ENCODE measurements at regions not wholly inside any gene's neighbourhood (a gene's known extent, or its start where the extent isn't known, plus 50 kb on each side); places are given as distances from the start of the nearest gene placed in this dataset.

DNA sequence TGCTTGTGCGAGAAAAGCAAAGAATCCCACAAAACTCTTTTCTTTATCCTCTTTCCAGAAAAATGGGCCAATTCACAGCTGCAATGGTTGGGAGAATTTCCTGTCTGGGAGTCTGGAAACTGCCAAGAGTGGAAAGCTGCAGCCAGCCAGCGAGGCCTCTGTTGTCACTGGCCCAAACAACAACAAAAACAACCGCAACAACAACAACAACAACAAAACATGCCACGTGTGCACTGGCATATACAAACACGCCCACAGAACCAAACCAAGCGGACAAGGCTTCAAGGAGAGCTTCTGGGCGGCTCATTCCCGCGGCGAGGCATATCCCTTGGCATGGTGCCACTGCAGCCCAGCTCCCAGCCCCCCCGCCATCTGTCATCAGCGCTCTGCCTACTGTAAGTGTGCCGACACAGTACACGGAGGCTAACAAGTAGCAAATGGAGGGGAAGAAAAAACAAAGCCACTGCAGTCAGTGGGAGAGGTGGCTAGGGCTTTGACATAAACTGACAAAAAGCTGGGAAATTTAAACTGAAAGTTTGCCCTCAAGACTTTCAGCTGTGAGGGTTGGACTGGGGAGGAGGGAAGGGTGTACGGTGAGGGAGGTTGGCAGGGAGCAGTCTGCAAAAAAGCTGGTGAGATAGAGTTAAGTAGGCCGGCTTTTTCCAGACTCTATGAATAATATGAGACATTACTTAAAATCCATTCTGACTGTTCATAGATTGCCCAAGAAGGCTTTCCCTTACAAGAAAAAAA is 165.0 kb upstream of the ZNF462 start:
- no peak overlapping the region for H2AFZ ChIP-seq (ENCODE audit: low read length)
- no peaks in the 10 kb centered on the region for H3K79me2 ChIP-seq (ENCODE audit: low read length)
- H3K9ac ChIP-seq (ENCODE audit: low read length) = no peak overlapping the region
- no peaks in the 10 kb centered on the region for H3K9me2 ChIP-seq (replicated peaks; ENCODE audit: insufficient read depth, low read length)
- no peak for DNase-seq
- H3K9me3 ChIP-seq (replicated peaks; ENCODE audit: insufficient read depth, low read length) = no peaks in the 10 kb centered on the region
- TF ChIP-seq EZH2 (optimal IDR thresholded peaks at IDR 0.05; ENCODE audit: low read depth, low read length) (no peak), EZH2phosphoT487 (IDR thresholded peaks at IDR 0.05; ENCODE audit: low read length) (no peak)
- TF ChIP-seq, protein P1, sequence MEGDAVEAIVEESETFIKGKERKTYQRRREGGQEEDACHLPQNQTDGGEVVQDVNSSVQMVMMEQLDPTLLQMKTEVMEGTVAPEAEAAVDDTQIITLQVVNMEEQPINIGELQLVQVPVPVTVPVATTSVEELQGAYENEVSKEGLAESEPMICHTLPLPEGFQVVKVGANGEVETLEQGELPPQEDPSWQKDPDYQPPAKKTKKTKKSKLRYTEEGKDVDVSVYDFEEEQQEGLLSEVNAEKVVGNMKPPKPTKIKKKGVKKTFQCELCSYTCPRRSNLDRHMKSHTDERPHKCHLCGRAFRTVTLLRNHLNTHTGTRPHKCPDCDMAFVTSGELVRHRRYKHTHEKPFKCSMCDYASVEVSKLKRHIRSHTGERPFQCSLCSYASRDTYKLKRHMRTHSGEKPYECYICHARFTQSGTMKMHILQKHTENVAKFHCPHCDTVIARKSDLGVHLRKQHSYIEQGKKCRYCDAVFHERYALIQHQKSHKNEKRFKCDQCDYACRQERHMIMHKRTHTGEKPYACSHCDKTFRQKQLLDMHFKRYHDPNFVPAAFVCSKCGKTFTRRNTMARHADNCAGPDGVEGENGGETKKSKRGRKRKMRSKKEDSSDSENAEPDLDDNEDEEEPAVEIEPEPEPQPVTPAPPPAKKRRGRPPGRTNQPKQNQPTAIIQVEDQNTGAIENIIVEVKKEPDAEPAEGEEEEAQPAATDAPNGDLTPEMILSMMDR (IDR thresholded peaks at IDR 0.05; ENCODE audit: low read length) = no peak
- H3K4me3 ChIP-seq (ENCODE audit: low read length) = no peak overlapping the region
- no peak overlapping the region for H3K4me2 ChIP-seq (ENCODE audit: low read depth, low read length)
- H3K27ac ChIP-seq (ENCODE audit: low read length) = no peak overlapping the region
- no peaks in the 10 kb centered on the region for H3F3A ChIP-seq (ENCODE audit: insufficient read depth, low read length)
- H3K27me3 ChIP-seq (replicated peaks; ENCODE audit: insufficient read depth, low read length) = no peaks in the 10 kb centered on the region
- H4K20me1 ChIP-seq (ENCODE audit: insufficient read depth, low read length) = no peaks in the 10 kb centered on the region
- H3K36me3 ChIP-seq (replicated peaks; ENCODE audit: insufficient read depth, low read length) = no peaks in the 10 kb centered on the region
- H3K4me1 ChIP-seq (ENCODE audit: low read length) = no peaks in the 10 kb centered on the region

DNA sequence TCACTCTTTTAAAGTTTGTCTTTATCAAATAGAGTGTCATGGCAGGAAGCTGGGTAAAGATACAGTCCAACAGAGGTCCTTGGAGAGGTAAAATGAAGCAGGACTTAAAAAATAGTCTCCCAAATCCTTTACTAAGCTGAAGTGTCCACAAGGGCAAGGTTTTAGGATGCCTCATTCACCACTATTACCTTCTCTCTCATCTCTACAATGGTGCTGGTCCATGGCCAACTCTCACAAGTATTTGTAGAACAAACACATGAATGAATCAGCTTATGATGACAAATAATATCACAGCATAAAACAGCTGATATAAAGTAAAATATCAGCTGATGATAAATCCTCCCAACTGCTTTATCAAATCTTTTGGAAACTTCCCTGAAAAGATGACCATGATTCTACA is 162.3 kb upstream of the ZNF462 start:
- H3K79me2 ChIP-seq (ENCODE audit: low read length) = no peaks in the 10 kb centered on the region
- H3K9me2 ChIP-seq (replicated peaks; ENCODE audit: insufficient read depth, low read length) = no peaks in the 10 kb centered on the region
- TF ChIP-seq EZH2phosphoT487 (IDR thresholded peaks at IDR 0.05; ENCODE audit: low read length) = no peak
- TF ChIP-seq, protein P1 (IDR thresholded peaks at IDR 0.05; ENCODE audit: low read length) = no peak
- TF ChIP-seq EZH2 (optimal IDR thresholded peaks at IDR 0.05; ENCODE audit: low read depth, low read length) = no peak
- H3K27me3 ChIP-seq (replicated peaks; ENCODE audit: insufficient read depth, low read length) = no peaks in the 10 kb centered on the region
- no peak for DNase-seq
- H3K27ac ChIP-seq (ENCODE audit: low read length) = no peak overlapping the region
- H3K9ac ChIP-seq (ENCODE audit: low read length) = no peak overlapping the region
- H4K20me1 ChIP-seq (ENCODE audit: insufficient read depth, low read length) = no peaks in the 10 kb centered on the region
- no peaks in the 10 kb centered on the region for H3K9me3 ChIP-seq (replicated peaks; ENCODE audit: insufficient read depth, low read length)
- no peaks in the 10 kb centered on the region for H3F3A ChIP-seq (ENCODE audit: insufficient read depth, low read length)
- H3K4me2 ChIP-seq (ENCODE audit: low read depth, low read length) = no peak overlapping the region
- no peaks in the 10 kb centered on the region for H3K4me1 ChIP-seq (ENCODE audit: low read length)
- no peaks in the 10 kb centered on the region for H3K36me3 ChIP-seq (replicated peaks; ENCODE audit: insufficient read depth, low read length)
- H3K4me3 ChIP-seq (ENCODE audit: low read length) = no peak overlapping the region
- H2AFZ ChIP-seq (ENCODE audit: low read length) = no peak overlapping the region

DNA sequence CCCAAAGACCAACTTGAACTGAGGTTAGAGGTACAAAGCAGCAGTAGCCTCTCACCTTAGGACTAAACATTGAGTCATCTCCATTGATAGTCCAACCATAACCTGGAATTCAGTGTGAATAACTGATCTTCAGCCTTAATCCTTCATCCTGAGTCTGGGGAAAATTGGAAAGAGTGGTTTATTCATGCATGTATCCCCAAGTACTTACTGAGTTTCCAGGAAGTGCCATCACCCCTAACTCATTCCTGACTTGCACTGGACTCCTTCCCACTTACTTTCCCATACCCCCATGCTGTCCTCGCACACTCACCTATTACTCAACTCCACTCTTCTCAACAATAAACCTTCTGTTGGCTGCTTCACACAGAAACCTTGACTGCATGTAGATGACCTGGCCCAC is 161.4 kb upstream of the ZNF462 start:
- H3K36me3 ChIP-seq (replicated peaks; ENCODE audit: insufficient read depth, low read length) = no peaks in the 10 kb centered on the region
- no peaks in the 10 kb centered on the region for H3K27me3 ChIP-seq (replicated peaks; ENCODE audit: insufficient read depth, low read length)
- H3K79me2 ChIP-seq (ENCODE audit: low read length) = no peaks in the 10 kb centered on the region
- H3K4me2 ChIP-seq (ENCODE audit: low read depth, low read length) = no peak overlapping the region
- no peak overlapping the region for H2AFZ ChIP-seq (ENCODE audit: low read length)
- no peaks in the 10 kb centered on the region for H3K9me3 ChIP-seq (replicated peaks; ENCODE audit: insufficient read depth, low read length)
- H3K4me1 ChIP-seq (ENCODE audit: low read length) = no peaks in the 10 kb centered on the region
- no peaks in the 10 kb centered on the region for H4K20me1 ChIP-seq (ENCODE audit: insufficient read depth, low read length)
- H3F3A ChIP-seq (ENCODE audit: insufficient read depth, low read length) = no peaks in the 10 kb centered on the region
- DNase-seq = no peak
- H3K9ac ChIP-seq (ENCODE audit: low read length) = no peak overlapping the region
- no peak overlapping the region for H3K27ac ChIP-seq (ENCODE audit: low read length)
- TF ChIP-seq, protein P1 (IDR thresholded peaks at IDR 0.05; ENCODE audit: low read length) = no peak
- no peak for TF ChIP-seq EZH2phosphoT487 (IDR thresholded peaks at IDR 0.05; ENCODE audit: low read length)
- TF ChIP-seq EZH2 (optimal IDR thresholded peaks at IDR 0.05; ENCODE audit: low read depth, low read length) = no peak
- H3K9me2 ChIP-seq (replicated peaks; ENCODE audit: insufficient read depth, low read length) = no peaks in the 10 kb centered on the region
- H3K4me3 ChIP-seq (ENCODE audit: low read length) = no peak overlapping the region

Measured in MM.1S (cell line).